Coronary artery (tissue), 2 donors: ENCODE measurements at regions not wholly inside any gene's neighbourhood (a gene's known extent, or its start where the extent isn't known, plus 50 kb on each side); places are given as distances from the start of the nearest gene placed in this dataset.
"Not testable (repeated sequence)": the region's sequence is repeated elsewhere in the genome, so short reads cannot be mapped to it uniquely, and the experiment has no call there.

Experiments
- DNase-seq: peaks from one replicate; pipeline ENCODE4 v3.0.0-alpha.2; 2017; ENCODE audit warnings: low spot score
- H3K27ac ChIP-seq, 2 donors: fragments of 200-600 bp; sonication (generic); one replicate each; pipeline ENCODE4 v1.5.1; 2016 to 2019
- H3K4me3 ChIP-seq: fragments of 200-600 bp; sonication (generic); 2 replicates; pipeline ENCODE4 v1.5.1; 2016; ENCODE audit warnings: mild to moderate bottlenecking, moderate library complexity
- CTCF ChIP-seq: fragments of 200-600 bp; sonication (generic); IDR thresholded peaks from one replicate; pipeline ENCODE4 v1.5.1; 2019; ENCODE audit warnings: antibody characterized with exemption

DNA sequence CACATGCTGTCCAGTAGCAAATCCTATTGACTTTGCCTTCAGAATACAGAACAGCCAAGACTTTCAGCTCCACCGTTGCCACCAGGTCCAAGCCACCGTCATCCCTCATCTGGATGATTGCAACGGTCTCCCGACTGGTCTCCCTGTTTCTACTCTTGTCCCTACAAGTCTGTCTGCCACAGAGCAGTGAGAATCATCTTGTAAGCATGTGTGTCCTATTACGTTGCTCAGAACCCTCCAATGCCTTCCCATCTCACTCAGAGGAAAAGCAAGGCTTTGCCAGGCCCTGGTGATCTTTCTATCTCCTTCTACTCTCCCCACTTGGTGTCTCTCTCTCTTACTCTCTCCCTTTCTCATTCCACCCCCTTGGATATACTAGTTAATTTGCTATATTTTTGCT is 76.7 kb upstream of the GDNF start:
- Histone ChIP-seq H3K4me3 (no peak overlapping the region), H3K27ac (no peak overlapping the region)
- no peak for DNase-seq
- TF ChIP-seq CTCF: no peak

DNA sequence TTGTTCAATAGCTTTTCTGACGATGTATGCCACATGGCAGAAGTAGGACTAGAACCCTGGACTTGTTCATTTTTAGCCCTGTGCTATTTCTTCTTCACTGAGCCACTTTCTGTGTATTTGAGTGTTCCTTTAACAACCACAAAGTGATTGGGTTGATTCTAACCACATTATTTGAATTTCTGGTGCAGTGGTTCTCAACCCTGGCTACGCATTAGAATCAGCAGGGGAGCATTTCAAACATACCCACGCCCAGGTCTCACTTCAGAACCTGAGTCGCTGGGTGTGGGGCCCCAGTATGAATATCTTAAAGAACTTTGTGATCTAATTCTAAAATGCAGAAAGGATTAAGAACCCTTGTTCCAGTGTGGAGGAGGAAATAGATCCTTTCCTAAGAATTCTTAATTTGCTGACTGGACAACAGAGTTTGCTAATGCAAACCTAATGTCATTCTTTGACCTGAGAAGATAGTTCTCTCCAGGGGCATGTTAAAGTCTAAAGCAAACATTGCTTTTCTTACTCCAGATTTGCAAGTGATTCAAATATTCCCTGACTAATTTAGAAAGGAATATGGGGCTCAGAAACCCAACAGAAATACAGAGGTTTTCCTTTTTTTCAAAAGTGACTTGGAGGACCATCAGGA is 75.4 kb upstream of the GDNF start:
- no peak for DNase-seq
- TF ChIP-seq CTCF: no peak
- H3K4me3 ChIP-seq: no peak overlapping the region
- H3K27ac ChIP-seq: no peak overlapping the region

DNA sequence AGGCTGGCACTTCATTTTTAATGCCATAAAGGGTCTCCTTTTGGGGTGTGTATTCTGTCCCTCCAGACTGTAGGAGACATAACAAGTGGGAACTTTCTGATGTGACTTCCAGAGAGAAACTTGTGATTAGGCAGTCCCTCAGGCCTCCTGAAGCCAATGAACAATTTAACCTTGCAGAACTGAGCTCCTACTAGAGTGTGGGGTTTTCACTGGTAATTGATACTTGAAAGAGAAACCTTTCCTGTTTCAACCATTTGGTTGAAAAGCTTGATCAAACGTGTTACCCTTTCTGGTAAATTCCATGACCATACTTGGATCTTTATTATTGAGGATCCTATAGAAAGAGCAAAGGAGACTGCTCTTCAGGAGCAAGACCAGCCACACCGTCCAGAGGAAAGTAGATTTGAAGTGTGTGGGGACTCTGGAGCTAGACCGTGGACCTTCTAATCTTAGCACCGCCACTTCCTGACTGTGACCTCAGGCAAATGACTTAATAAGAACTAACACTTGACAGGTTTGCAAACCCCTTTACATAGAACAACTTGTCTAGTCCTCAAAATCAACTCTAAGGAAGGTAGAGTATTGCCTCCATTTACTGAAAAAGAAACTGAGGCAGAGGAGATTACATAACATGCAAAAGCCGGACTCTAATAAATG is 69.9 kb upstream of the GDNF start:
- DNase-seq, H3K27ac ChIP-seq, H3K4me3 ChIP-seq: not testable (repeated sequence)

GRCh38 chr5:37906416-37906815 is 66.6 kb upstream of the GDNF start:
- H3K4me3 ChIP-seq: no peak overlapping the region
- no peak overlapping the region for H3K27ac ChIP-seq
- no peak for TF ChIP-seq CTCF
- no peak for DNase-seq

- H3K4me3 ChIP-seq: no peak overlapping the region
- no peak for TF ChIP-seq CTCF
- H3K27ac ChIP-seq: no peak overlapping the region
- no peak for DNase-seq
Measured at GRCh38 chr5:37905230-37905629, 65.4 kb upstream of the GDNF start.

- Histone ChIP-seq H3K27ac (no peak overlapping the region), H3K4me3 (no peak overlapping the region)
- no peak for DNase-seq
- no peak for TF ChIP-seq CTCF
Measured at GRCh38 chr5:37902323-37902722, 62.5 kb upstream of the GDNF start.

DNA sequence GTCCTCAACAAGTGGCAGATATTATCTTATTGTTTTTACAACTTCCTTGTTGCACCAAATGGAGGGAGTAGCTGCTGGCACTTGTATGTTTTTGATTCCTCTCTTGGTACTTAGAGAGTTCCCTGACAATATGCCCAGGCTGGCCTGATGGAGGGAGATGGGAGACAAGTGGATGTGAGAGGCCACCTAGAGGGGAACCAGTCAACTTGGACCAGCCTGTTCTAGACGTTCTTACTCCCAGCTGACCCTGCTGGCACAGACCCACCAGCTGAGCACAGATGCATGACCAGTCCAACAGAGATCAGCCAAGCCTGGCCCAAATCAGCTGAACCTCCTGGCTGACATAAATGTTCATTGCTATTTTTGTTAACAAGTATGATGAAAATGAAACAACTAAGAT is 60.9 kb upstream of the GDNF start:
- DNase-seq: no peak
- Histone ChIP-seq H3K4me3 (no peak overlapping the region), H3K27ac (no peak overlapping the region)
- TF ChIP-seq CTCF: no peak
